HS-27A (cell line): ENCODE measurements at regions not wholly inside any gene's neighbourhood (a gene's known extent, or its start where the extent isn't known, plus 50 kb on each side); places are given as distances from the start of the nearest gene placed in this dataset.

Source experiments
- DNase-seq: peaks from one replicate; pipeline ENCODE4 v3.0.0-alpha.2; 2012; ENCODE audit warnings: low read depth, missing footprints

- DNase-seq, result no peak
These were observed 88.4 kb upstream of the WWC1 start for GRCh38 chr5:168202996-168203395.

DNA sequence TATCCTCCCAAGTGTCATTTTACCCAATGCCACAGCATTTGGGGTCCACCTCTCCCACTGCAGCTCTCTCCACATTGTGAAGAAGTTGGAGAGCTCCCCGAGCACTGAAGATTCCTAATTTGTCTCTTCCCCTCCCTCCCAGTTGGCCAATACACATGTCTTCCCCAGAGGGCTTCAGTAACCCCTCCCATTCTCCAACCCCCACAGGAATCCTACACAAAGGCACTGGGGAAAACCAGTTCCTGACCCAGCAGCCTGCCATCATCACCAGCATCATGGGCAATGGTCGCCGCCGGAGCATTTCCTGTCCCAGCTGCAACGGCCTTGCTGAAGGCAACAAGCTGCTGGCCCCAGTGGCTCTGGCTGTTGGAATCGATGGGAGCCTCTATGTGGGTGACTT is 87.3 kb upstream of the WWC1 start:
- no peak for DNase-seq

GRCh38 chr5:168207450-168208029 is 83.9 kb upstream of the WWC1 start:
- no peak for DNase-seq

- no peak for DNase-seq
These were observed 82.0 kb upstream of the WWC1 start for GRCh38 chr5:168209244-168209995.

DNA sequence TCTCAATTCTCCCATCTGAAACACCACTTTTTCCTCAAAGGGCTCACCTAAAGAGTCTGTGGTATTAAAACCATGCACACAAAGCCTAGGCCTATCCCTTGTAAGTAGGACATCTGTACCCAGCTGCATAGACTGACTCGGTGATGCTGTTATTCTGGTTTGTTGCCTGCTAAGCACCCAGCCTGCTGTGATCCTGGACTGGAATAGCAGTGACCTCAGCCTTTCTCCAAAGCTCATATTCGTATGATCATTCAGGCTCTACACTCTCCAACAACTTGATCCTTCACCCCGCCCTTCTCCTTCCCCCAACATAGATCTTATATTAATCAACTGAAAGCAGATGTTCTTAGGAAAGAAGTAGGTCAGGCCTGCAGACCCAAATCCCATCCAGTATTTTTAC is 81.4 kb upstream of the WWC1 start:
- no peak for DNase-seq

- no peak for DNase-seq
These were observed 80.2 kb upstream of the WWC1 start for GRCh38 chr5:168211245-168211644.

DNA sequence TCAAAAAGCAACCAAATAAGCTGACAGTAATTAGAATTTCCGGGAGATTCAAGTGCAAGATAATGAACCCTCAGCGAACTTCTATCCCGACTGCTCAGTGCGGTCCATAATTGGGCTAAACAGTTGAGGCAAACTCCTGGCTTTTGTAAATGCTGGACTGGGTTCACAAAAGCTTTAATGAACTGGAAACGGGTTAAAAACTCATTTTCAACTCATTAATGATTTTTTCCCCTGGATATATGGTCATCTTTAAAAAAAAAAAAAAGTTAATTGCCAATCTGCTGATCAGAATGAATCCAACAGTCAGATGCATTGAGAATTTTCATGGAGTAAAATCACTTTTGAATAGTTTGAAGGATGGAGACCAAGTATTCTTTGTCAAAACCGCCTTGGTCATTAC is 79.5 kb upstream of the WWC1 start:
- DNase-seq, result no peak

- no peak for DNase-seq
These were observed 77.4 kb upstream of the WWC1 start for GRCh38 chr5:168214071-168214470.

GRCh38 chr5:168214886-168215285 is 76.6 kb upstream of the WWC1 start:
- no peak for DNase-seq

GRCh38 chr5:168215646-168216045 is 75.8 kb upstream of the WWC1 start:
- no peak for DNase-seq

GRCh38 chr5:168216989-168217388 is 74.5 kb upstream of the WWC1 start:
- no peak for DNase-seq

DNA sequence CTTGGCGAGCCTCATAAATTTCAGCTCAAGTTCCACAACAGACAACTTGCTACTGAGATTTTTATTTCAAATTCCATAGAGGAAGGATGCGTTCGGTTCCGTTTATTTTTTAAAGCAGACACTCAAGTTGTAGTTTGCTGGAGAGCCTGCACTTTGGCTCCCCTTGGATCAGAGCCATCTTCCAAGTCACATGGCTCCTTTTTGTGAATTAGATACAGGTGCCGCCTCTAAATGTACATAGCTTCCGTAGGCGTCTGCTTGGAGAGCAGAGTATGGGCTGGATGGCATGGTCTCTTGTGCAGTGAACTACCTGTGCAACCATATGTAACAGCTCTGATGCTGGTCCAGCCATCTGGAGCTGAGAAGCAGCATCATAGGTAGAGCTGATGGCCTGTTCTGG is 73.9 kb upstream of the WWC1 start:
- no peak for DNase-seq

- no peak for DNase-seq
These were observed 72.7 kb upstream of the WWC1 start for GRCh38 chr5:168218746-168219145.

- peak; percentile 27 for DNase-seq
These were observed 71.7 kb upstream of the WWC1 start for GRCh38 chr5:168219515-168220410.

DNA sequence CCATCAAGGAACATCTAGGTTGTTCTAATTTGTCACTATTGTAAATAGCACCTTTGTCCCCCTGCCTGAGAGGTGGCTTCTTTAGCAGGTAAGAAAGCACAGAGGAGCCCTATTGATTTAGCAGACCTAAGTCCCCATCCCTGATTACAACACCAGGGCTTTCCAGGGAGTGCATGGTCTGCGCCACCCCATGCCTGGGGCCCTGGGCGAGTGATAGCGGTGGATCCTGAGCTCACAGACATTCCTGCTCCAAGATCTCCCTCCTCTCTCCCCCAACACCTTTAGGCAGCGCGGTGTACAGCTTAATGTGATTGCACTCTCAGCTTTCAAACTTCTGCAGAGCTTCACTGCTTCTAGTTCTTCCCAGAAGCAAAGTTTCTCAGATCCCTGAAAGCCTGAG is 67.4 kb upstream of the WWC1 start:
- no peak for DNase-seq

DNA sequence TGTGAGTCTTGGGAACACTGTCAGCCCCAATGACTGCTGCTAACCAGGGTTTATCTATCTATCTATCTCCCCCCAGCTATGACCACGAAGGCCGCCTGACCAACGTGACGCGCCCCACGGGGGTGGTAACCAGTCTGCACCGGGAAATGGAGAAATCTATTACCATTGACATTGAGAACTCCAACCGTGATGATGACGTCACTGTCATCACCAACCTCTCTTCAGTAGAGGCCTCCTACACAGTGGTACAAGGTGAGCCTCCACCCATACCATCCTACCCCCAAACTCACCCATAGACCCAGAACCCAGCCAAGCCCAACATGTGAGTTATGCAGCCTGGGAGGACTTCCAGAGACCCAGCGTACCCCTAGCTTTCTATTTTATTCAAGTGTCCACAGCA is 65.4 kb upstream of the WWC1 start:
- DNase-seq, result no peak

DNA sequence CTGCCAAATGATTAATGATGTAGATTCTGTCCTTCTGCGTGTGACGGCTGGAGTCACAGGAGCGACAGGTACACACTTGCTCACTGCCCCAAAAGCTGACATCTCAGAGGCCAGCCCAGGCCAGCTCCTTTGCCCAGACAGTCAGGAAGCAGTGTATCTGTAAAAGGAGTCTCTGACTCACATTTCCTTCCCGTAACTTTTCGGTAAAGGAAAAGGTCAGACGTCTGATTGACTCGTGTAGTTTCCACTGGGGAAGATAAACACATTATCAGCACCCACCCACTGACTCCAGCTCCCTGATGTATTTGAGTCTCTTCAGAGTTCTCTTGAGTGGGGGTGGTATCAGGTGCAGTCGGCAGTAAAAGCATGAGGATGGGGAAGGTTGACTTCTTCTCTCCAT is 64.4 kb upstream of the WWC1 start:
- no peak for DNase-seq

- DNase-seq, result no peak
These were observed 63.4 kb upstream of the WWC1 start for GRCh38 chr5:168227973-168228615.

DNA sequence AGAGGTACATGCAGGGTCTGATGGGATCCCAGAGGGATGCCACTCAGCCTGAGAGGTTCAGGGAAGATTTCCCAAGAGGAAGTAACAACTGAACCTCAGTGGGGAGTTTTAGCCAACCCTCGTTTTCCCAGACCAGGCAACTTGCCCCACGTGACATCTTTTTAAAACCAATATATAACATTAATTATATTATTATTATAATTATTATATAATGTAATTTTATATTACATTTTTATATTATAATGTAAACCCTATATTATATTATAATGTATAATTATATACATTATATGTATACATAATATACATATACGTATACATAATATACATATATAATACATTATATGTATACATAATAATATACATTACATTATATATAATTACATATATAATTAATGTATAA is 62.8 kb upstream of the WWC1 start:
- no peak for DNase-seq

DNA sequence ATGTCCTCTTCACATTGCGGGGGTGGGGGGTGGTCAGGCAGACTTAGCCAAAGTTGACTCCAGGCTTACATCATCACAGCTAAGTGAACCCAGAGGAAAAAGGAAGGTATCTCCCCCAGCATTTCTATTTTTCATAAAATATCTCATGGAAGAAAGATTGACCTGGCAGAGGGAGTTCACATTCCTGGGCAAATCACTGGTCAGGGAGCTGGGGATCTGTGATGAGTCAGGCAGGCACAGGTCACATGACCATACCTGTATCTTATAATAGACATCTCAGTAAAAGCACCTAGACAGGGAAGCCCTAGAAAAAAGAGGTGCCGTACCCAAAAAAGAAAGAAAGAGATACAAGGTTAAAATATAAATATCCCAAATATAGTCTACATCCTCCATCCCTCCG is 57.3 kb upstream of the WWC1 start:
- DNase-seq, result no peak

DNA sequence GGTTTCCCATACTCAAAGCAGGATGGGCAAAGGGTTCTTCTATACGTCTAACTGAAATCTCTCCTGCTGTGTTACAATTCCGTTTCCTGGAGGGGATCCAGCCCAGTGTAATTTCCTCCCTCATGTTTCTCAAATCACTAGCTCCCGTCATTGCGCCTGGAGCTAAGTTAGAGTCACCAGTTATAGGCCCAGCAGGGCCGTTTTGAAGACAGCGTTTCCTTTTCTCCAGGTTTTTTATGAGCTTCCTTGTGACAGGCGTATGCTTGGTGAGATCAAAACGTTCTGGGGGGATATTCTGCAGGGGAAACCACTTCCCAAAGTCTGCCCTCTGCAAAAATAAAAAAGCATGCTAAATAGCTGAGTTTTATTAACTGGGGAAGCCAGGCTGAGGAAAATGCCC is 53.0 kb upstream of the WWC1 start:
- DNase-seq, result no peak

DNA sequence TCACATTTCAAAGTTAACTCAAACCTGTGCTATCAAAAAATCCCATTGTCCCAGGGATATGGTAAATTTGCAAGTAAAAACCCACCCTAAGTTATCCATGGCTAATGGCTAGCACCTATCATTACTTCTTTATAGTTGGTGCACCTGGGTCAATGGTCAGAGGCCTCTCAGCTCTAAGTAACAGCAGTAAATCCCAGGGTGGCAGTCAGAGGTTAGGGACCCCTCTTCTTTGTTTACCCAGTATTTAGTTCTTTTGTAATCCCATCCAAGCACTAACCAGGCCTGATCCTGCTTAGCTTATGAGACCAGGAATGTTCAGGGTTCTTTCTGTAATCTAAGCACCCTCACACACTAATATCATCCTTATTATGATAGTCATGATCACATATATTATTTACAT is 52.1 kb upstream of the WWC1 start:
- no peak for DNase-seq
